Stomach (tissue), 4 donors: ENCODE measurements at regions not wholly inside any gene's neighbourhood (a gene's known extent, or its start where the extent isn't known, plus 50 kb on each side); places are given as distances from the start of the nearest gene placed in this dataset.

Source experiments
- CTCF ChIP-seq, 7 experiments: fragments of 450-650 bp in 4 of 7; fragments of 200-600 bp in 3 of 7; sonication (generic) in 3 of 7; IDR thresholded peaks; one replicate each; pipeline ENCODE4 v1.5.1; 2016 to 2019; ENCODE audit warnings: antibody characterized with exemption in 7 of 7, control low read depth in 2 of 7, mild to moderate bottlenecking in 1 of 7
- EP300 ChIP-seq: sonication (generic); formaldehyde crosslinking; IDR thresholded peaks from one replicate; pipeline ENCODE4 v1.6.1; 2017; ENCODE audit warnings: antibody characterized with exemption
- POLR2A ChIP-seq, 4 donors: fragments of 450-650 bp; IDR thresholded peaks; one replicate each; pipeline ENCODE4 v1.6.1; 2016; ENCODE audit warnings: antibody characterized with exemption in 4 of 4, control low read depth in 2 of 4, mild to moderate bottlenecking in 1 of 4, moderate library complexity in 1 of 4

- no peak for TF ChIP-seq EP300
- TF ChIP-seq POLR2A (IDR thresholded peaks at IDR 0.05) = no peak
- no peak for TF ChIP-seq CTCF (IDR thresholded peaks at IDR 0.05)
These were observed 482.3 kb upstream of the NECTIN3 start for GRCh38 chr3:110589341-110589740.
